ENCODE measurements at regions not wholly inside any gene's neighbourhood (a gene's known extent, or its start where the extent isn't known, plus 50 kb on each side); places are given as distances from the start of the nearest gene placed in this dataset.

GRCh38 chr2:78293768-78294167 is 731.7 kb upstream of the REG3G start:
- no peak overlapping the region for H3K4me3 Mint-ChIP-seq (ENCODE audit: unreplicated experiment)

GRCh38 chr2:78301166-78301789 is 724.2 kb upstream of the REG3G start:
- H3K4me1 Mint-ChIP-seq (ENCODE audit: unreplicated experiment): no peaks in the 10 kb centered on the region
- no peak for TF ChIP-seq CTCF (IDR thresholded peaks at IDR 0.05; ENCODE audit: unreplicated experiment)
- DNase-seq (ENCODE audit: low spot score): no peak
- H3K27ac Mint-ChIP-seq (ENCODE audit: unreplicated experiment): no peak overlapping the region
- H3K36me3 Mint-ChIP-seq (ENCODE audit: low read depth, unreplicated experiment): no peaks in the 10 kb centered on the region
- H3K27me3 Mint-ChIP-seq (ENCODE audit: unreplicated experiment): peaks cover 1% of the 10 kb centered on the region
- no peak overlapping the region for H3K4me3 Mint-ChIP-seq (ENCODE audit: unreplicated experiment)
- H3K9me3 Mint-ChIP-seq (ENCODE audit: unreplicated experiment): no peaks in the 10 kb centered on the region

More at GRCh38 chr2:78293768-78294167, 731.7 kb upstream of the REG3G start:
- Mint-ChIP-seq H3K9me3 (ENCODE audit: unreplicated experiment) (no peaks in the 10 kb centered on the region), H3K27ac (ENCODE audit: unreplicated experiment) (no peak overlapping the region), H3K36me3 (ENCODE audit: low read depth, unreplicated experiment) (no peaks in the 10 kb centered on the region), H3K4me1 (ENCODE audit: unreplicated experiment) (peaks cover 2% of the 10 kb centered on the region), H3K27me3 (ENCODE audit: unreplicated experiment) (no peaks in the 10 kb centered on the region)
- TF ChIP-seq CTCF (IDR thresholded peaks at IDR 0.05; ENCODE audit: unreplicated experiment): no peak
- no peak for DNase-seq (ENCODE audit: low spot score)

GRCh38 chr2:78304678-78305077 is 720.8 kb upstream of the REG3G start:
- Mint-ChIP-seq H3K4me3 (ENCODE audit: unreplicated experiment) (no peak overlapping the region), H3K9me3 (ENCODE audit: unreplicated experiment) (no peaks in the 10 kb centered on the region), H3K27ac (ENCODE audit: unreplicated experiment) (no peak overlapping the region), H3K27me3 (ENCODE audit: unreplicated experiment) (peaks cover 1% of the 10 kb centered on the region), H3K4me1 (ENCODE audit: unreplicated experiment) (peaks cover 13% of the 10 kb centered on the region), H3K36me3 (ENCODE audit: low read depth, unreplicated experiment) (no peaks in the 10 kb centered on the region)
- no peak for DNase-seq (ENCODE audit: low spot score)
- no peak for TF ChIP-seq CTCF (IDR thresholded peaks at IDR 0.05; ENCODE audit: unreplicated experiment)

GRCh38 chr2:78309460-78309859 is 716.0 kb upstream of the REG3G start:
- Mint-ChIP-seq H3K27me3 (ENCODE audit: unreplicated experiment) (no peaks in the 10 kb centered on the region), H3K27ac (ENCODE audit: unreplicated experiment) (no peak overlapping the region), H3K36me3 (ENCODE audit: low read depth, unreplicated experiment) (no peaks in the 10 kb centered on the region), H3K9me3 (ENCODE audit: unreplicated experiment) (no peaks in the 10 kb centered on the region), H3K4me3 (ENCODE audit: unreplicated experiment) (no peak overlapping the region), H3K4me1 (ENCODE audit: unreplicated experiment) (peaks cover 15% of the 10 kb centered on the region)
- no peak for DNase-seq (ENCODE audit: low spot score)
- TF ChIP-seq CTCF (IDR thresholded peaks at IDR 0.05; ENCODE audit: unreplicated experiment): no peak

GRCh38 chr2:78315368-78315767 is 710.1 kb upstream of the REG3G start:
- Mint-ChIP-seq H3K4me3 (ENCODE audit: unreplicated experiment) (no peak overlapping the region), H3K9me3 (ENCODE audit: unreplicated experiment) (no peaks in the 10 kb centered on the region)

More at GRCh38 chr2:78315368-78315767, 710.1 kb upstream of the REG3G start:
- Mint-ChIP-seq H3K36me3 (ENCODE audit: low read depth, unreplicated experiment) (no peaks in the 10 kb centered on the region), H3K4me1 (ENCODE audit: unreplicated experiment) (no peaks in the 10 kb centered on the region), H3K27ac (ENCODE audit: unreplicated experiment) (no peak overlapping the region), H3K27me3 (ENCODE audit: unreplicated experiment) (peaks cover 2% of the 10 kb centered on the region)
- DNase-seq (ENCODE audit: low spot score): no peak
- TF ChIP-seq CTCF (IDR thresholded peaks at IDR 0.05; ENCODE audit: unreplicated experiment): no peak

All from endothelial cell (in vitro differentiated cells).